GDM1 (cell line): ENCODE measurements at regions not wholly inside any gene's neighbourhood (a gene's known extent, or its start where the extent isn't known, plus 50 kb on each side); places are given as distances from the start of the nearest gene placed in this dataset.
"Not testable (repeated sequence)": the region's sequence is repeated elsewhere in the genome, so short reads cannot be mapped to it uniquely, and the experiment has no call there.

ENCODE experiments used
- DNase-seq: peaks from one replicate; lab custom pipeline; 2025; lab: John Stamatoyannopoulos, UW

DNA sequence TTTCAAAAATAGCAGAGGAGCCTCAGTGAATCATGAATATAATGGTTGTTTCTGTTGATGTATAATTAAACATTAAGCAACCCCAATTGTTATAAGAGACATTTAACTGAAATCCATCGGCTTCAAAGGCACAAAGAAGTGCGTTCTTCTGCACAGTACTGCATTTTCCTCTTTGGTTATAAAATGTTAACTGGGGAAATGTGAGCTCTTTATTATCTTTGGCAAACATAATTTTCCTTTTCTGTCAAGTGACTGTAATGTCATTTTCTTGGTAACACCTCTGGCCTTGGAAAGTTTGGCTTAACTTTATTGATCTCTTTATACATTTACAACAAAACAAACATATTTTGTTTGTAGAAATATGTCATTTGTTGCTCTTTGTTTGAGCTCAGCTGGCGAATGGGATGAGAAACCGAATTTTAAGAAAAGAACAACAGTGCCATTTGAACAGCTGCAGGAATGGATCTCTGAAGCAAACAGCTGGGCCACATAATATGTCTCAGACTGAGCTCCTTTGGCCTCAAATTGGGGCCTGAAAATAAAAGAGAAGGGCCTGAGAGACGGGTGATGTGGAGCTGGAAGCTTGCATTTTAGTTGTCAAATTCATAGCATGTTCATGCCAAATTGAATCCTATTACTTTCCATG, 427.0 kb upstream of the SPTLC3 start:
- DNase-seq, result no peak

DNA sequence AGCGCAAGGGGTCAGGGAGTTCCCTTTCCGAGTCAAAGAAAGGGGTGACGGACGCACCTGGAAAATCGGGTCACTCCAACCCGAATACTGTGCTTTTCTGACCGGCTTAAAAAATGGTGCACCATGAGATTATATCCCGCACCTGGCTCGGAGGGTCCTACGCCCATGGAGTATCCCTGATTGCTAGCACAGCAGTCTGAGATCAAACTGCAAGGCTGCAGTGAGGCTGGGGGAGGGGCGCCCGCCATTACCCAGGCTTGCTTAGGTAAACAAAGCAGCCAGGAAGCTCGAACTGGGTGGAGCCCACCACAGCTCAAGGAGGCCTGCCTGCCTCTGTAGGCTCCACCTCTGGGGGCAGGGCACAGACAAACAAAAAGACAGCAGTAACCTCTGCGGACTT, 426.1 kb upstream of the SPTLC3 start:
- not testable (repeated sequence) for DNase-seq

DNA sequence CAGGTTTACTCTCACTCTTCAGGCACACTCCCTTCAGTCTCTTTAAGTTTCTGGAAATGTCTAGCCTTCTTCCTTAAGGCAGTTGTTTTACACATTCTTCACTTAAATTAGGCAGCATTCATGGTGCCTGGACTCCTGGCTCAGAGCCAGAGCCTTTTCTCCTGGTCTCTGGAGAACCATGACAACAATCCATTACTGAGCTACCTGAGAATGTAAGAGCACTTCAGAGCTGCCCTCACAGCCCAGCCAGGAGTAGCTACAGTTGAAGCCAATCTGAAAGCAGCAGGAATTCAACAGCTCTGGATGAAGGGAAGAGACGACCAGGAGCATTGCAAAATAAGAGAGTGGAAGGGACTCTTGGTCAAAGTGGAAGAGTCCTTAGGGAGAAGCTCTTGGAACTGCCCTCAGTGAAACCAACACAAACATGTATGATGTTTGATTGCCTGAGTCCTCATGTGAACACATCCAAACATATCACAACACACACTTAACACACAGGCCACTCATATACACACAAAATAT, 416.8 kb upstream of the SPTLC3 start:
- no peak for DNase-seq

DNA sequence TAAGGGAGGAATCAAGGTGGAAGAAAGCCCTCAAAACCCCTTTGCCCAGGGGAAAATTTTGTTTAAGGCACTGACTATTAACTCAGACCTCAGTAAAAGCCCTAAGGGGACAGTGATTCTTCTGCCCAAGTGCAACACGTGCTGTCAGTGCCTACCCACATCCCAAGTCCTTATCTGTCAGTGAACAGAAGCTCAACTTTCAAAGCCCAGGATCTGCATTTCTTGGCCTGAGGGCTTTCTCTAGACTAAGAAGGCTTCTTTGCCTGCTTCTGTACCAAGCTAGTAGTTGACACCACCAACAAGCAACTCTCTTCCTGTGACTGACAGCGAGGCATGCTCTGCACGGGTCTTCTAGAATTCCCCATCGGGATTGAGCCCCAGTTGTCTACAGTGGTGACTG, 416.0 kb upstream of the SPTLC3 start:
- DNase-seq, result no peak

DNA sequence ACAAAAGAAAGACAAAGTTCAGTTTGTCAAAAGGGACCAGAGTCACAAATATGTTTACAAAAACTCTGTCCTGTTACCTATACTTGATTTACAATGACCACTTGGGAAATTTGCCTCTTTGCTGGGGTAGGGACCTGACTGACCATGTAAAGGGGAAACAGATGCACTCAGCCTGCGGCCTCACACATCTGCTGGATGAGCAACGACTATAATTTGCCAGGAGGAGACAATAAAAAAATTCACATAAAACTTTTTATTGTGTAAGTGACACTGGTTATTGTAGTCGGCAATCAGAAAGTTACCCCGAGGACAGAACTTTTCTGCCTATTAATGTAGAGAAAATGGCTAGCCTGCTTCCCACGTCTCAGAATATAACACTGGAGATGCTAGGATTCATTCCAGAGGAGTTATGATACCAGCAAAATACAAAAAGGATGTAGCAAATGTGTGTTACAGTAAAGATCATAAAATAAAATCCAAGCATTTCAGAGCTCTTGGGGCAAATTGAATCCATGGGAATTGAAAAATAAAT, 415.4 kb upstream of the SPTLC3 start:
- no peak for DNase-seq

DNA sequence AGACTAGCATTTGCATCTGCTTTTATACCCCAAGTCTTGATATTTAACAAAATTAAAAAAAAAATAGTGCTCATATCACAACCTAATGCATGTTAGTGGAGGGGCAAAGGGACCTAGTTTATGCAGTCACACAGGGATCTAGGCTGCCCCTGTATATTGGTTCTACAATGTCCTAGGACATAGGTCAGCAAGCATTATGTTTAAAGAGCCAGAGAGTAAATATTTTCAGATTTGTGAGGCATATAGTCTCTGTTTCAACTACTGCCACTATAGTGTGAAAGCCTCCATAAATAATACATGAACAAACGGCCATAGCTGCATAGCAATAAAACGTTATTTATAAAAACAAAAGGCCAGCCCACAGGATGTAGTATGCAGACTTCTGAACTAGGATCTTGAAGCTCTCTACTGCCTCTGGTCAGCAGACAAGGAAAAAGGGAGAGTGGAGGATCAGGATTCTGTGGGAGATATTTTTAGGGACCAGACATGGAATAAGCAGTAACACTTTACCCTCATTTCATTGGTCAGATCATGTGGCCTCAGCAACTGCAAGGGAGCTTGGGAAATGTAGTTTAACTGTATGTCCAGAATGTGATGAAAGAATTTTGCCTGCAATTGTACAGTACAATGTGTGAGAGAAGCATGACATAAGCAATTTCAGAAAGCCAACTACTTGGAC, 414.2 kb upstream of the SPTLC3 start:
- no peak for DNase-seq

DNA sequence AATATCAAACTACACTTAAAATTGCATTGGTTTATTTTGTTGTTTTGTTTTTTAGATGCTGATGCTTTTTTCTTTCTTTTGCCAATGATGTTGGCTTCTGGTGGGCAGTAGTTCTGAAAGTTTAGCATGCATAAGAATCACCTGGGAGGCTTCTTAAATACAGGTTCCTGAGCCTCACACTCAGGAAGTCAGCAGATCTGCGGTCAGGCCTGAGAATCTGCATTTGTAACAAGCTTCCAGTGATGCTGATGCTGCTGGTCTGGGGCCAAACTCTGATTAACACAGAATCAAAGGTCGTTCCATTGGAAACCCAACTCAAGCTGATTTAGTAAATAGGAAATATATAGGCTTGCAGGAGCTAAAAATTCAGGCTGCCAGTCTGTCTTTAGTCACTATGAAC, 412.9 kb upstream of the SPTLC3 start:
- DNase-seq, result no peak

DNA sequence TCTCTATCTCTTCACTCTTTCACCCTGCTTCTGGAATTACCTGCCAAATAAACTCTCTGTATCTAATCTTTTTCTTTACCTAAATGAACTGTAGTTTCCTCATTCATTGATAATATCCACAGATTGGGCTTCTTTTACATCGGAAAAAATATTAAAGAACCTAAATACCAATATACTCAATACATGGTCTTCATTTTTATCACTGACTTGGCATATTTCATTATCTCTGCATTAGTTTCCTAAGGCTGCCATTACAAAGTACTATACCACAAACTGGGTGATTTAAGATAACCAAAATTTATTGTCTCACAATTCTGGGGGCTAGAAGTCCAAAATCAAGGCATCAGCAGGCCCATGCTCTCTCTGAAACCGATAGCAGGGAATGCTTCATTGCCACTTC, 411.9 kb upstream of the SPTLC3 start:
- no peak for DNase-seq

DNA sequence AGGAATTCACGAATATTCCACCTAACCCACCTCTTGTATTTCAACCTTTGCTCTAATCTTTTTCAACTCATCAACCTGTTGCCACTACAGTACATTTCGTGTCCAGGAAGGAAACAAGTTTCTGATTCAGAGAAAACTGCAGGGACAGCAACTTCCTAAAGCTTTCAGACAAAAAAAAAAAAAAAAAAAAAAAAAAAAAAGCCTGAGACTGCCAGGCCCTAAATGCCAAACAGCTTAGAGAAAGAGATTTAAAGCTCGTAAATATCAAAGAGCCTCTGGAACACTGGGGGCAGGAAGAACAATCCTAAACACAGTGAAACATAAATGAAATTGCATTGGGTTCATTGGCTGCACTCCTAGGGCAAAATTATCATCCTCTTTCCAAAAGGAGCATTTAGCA, 411.2 kb upstream of the SPTLC3 start:
- no peak for DNase-seq

DNA sequence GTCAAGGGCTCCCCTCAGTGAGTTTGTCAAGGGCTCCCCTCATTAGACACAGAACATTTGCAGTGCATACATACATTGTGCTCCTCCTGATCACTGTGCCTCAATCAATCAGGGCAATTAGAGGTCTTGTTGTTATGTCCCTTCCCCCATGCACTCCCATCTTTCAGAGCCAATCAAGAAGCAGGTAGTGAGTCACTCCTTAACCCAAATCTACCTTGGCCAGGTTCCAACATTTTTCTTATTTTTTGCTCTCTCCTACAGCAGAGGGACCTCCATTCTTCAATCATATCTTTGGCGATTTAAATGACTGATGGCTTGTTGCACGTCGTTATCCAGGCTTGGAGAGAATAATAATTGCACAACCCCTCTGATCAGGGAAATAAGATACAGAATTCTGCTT, 409.9 kb upstream of the SPTLC3 start:
- DNase-seq, result no peak

DNA sequence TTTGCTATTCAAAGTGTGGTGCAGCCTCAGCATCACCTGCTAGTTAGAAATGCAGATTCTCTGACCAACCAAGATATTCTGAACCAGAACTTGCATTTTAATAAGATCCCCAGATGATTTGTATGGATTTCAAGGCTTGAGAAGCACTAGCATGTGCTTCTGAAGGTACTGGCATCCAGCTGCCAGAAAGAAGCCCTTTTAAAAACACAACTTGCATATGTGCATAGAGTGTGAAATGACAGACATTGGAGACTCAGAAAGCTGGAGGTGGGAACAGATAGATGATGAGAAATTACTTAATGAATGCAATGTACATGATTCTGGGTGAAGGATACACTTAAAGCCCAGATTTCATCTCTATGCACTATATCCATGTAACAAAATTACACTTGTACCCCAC, 409.3 kb upstream of the SPTLC3 start:
- DNase-seq, result no peak

DNA sequence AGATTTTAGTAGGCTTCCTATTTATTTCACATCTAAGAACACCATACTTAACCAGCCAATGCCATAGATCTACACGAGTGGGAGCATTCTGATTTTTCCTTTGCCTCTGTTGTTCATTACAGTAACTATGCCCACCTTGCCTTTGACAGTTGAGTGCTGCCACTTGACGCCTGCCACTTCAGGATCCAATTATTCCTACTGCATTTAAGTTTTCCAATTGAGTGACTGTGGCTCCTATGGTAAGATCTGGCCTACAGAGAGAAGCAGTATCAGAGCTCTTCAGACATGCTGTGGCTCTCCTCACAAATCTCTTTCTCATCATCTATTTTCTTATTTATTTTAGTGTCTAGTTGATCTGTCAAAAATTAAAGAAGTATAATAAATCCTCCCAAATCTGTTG, 403.0 kb upstream of the SPTLC3 start:
- DNase-seq, result no peak

DNA sequence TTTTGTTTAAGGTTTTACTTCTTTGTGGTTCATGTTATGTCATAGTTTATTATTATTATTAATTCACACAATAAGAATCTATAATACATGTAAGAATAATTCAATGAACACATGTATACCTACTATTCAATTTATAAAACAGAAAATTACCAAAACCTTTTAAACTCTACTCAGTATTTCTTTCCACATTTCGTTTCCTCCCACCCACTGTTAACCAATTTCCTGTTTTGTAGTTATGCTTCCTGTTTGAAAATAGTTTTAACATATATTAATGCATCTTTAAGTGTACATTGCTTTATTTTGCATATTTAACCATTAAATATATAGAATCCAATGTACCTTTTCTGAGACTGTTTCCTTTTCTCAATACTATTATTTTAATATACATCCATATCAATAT, 397.9 kb upstream of the SPTLC3 start:
- no peak for DNase-seq

DNA sequence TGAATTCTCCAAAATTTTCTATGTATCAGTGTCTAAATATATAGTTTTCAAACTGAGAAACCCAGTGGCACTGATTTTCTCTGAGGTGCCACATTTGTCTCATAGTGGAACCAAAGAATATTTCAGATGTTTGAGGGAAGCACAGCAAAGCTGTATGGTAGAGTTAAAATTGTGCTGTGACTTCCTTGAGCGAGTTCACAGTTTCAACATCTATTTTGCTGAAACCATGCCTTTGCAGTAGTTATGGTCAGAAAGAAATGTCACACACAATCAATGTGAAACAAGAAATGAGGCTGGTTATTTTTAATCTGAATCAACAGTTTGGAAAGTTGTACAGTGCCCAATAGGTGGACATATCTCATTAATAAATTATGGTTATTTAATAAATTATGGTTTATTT, 394.0 kb upstream of the SPTLC3 start:
- no peak for DNase-seq

DNA sequence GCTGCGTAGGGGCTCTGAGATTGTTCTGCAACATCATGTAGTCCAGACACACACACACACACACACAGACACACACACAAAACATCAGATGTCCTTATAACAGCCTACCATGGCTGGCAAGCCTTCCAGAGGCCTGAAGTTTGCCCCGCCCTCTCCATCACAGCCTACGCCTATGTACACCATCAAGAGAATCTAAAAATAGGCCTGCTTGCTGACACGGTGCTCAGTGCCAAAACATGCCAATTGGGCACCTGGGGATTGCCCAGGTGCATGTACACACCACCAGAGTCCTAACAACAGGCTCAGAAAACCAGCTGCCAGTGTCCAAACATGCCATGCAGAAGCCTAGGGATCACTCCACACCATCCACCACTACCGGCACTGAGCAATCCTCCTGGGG, 391.7 kb upstream of the SPTLC3 start:
- DNase-seq, result no peak

DNA sequence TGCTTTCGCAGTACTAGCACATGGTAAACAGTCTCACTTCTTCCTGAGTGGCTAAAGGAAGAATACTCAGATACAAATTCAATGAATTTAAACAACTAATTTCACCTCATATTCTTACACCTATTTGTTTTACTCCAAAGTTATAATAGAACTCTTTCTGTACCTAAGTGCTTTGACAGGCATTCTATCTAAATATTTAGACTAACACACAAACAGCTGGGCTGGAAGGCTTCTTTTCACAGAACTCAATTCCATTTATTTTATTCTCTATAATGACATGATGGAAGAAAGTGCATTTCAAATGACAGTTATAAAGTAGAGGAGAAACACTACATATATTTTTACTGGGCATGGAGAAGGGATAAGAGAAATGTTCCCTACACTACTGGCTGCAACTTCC, 384.9 kb upstream of the SPTLC3 start:
- no peak for DNase-seq

DNA sequence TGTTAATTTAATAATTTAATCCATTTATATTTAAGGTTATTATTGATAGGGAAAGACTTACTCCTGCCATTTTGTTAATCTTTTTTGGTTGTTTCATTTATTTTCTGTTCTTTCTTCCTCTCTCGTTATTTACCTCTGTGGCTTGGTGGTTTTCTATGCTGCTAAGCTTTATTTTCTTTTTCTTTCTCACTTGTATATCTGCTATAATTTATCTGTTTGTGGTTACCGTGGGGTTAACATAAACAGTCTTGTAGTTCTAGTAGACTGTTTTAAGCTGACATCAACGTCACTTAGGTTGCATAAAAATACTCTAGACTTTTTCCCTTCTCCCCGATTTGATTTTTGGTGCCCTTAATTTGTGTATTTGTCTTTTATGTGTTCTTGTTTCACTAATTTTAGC, 381.3 kb upstream of the SPTLC3 start:
- no peak for DNase-seq

DNA sequence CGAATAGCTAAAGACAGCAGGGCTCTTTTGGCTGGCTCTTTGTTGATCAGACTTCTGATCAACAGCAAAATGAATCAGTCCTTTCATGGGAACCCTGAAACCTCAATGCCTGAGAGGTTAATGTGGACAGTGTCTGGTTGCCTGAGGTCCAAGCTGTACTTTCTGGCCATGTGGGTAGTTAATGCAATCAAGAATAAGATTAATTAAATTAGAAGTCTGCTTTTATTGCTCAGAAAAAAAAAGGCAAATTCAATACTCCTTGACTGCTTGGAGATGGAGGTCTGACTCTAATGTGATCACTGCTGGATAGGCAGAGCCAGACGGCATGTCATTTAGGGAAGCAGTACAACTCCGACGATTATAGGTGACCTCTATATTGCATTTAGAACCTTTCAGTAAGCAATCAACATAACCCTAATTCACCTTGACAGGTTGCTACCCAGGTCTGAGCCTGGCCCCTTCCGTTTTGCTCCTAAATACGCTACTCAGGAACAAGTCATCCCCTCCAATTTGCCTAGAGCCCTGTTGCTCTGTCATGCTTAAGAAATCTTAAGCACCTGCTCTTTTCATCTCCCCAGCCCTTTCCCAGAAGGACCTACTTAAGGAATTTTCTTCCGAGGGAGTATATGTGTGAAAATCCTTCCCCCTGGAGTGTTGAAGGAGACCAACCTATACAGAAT, 370.0 kb upstream of the SPTLC3 start:
- no peak for DNase-seq

DNA sequence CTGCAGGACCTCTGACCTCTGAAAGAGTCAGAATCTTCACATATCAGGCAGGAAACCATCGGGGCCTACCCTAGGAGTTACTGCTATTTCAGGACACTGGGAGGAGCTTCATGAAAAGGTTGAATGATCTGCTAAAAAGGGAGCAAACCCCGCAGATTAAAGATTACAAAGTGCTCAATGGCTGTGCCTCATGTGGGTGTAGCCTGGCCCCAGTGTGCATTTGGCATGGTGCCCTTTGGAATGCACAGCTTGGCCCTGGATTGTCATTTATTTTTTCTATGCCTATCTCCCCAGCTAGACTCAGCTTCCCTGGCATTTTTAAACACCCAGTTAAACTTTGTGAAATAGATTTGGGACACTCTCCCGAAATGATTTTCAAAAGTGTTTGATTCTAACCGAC, 368.5 kb upstream of the SPTLC3 start:
- DNase-seq, result no peak

DNA sequence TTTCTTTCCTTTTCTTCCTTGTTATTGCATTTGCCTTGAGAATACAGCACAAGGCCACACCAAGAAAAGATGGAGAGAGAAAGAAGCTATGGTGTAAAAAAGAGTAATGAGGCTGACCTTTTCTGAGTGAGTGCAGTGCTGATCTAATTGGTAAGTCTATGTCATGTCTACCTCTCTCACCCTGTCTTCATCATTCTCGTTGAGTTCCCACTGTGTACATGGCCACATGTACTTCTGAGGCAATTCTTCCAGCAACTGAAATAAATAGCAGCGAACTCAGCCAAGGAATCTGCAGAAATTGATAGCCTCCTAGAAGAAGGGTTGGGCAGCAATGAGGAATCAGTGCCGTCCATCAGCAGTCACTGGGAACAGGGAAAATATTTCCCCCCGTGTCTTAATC, 367.2 kb upstream of the SPTLC3 start:
- DNase-seq, result no peak

DNA sequence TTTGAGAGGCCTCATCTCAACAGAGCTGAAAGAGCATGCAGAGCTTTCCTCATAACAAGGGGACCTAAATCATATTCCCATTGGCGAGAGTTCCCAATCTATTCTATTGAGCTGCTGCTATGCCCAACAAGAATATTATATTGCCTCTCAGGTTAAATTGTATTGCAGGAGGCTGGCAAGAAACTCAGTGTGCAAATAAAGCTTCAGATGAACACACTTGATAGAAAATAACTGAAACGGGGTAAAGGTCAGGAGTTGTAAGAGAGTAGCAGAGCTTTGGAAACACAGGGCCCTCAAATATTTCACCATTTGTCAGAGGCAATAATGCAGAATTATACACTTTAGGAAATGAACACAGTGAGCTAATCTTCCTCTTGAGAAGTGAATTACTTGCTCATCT, 364.3 kb upstream of the SPTLC3 start:
- no peak for DNase-seq

DNA sequence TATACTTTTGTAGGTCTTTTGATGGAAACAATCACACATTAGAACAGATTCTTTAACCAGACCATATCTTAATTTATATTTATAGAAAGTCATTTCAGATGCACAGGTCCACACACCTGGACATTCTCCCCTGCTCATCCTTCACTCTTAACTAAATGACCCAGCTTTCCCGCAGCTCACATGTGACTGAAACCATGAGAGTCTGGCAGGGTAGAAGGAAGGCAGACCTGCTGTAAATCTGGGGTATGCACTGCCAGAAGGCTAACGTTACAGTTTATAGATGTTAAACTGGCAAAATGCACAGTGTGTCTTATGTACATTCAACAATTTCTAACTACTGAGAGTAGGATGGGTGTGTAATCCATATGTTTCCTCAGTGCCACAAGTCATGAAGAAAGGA, 359.5 kb upstream of the SPTLC3 start:
- DNase-seq, result no peak

DNA sequence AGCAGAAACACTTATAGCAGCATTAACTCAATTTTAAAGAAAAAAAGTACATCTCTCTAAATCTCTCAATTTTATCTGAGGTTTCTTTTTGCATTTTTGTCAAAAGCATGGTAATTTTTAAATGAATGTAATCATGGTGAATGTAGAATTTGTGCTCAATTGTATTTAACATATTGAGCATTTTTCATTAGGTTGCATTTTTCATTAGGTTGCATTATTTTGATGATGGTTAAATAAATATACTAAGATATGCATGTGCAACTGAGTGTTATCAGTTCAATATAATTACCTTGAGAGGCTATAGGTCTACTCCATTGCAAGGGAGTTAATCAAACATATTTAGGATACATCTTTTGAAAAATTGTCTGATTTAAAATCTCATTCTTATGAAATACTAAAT, 355.1 kb upstream of the SPTLC3 start:
- no peak for DNase-seq
